ENCODE measurements at regions not wholly inside any gene's neighbourhood (a gene's known extent, or its start where the extent isn't known, plus 50 kb on each side); places are given as distances from the start of the nearest gene placed in this dataset.
"Not testable (repeated sequence)": the region's sequence is repeated elsewhere in the genome, so short reads cannot be mapped to it uniquely, and the experiment has no call there.

GRCh38 chr11:92546603-92547002 lies 322.0 kb downstream of the FAT3 start:
- DNase-seq, result no peak

- peak; percentile 96 for DNase-seq
Measured at GRCh38 chr11:92550411-92550810, 325.8 kb downstream of the FAT3 start.

- peak; percentile 79 for DNase-seq
Measured at GRCh38 chr11:92550871-92551270, 326.3 kb downstream of the FAT3 start.

- peak; percentile 48 for DNase-seq
Measured at GRCh38 chr11:92552942-92553341, 328.3 kb downstream of the FAT3 start.

GRCh38 chr11:92554688-92555087 lies 330.1 kb downstream of the FAT3 start:
- DNase-seq, result no peak

GRCh38 chr11:92556431-92556830 lies 331.8 kb downstream of the FAT3 start:
- DNase-seq, result no peak

- peak; percentile 52 for DNase-seq
Measured at GRCh38 chr11:92557879-92558278, 333.3 kb downstream of the FAT3 start.

- DNase-seq, result peak; percentile 89
Measured at GRCh38 chr11:92558323-92558722, 333.7 kb downstream of the FAT3 start.

GRCh38 chr11:92569726-92570125 lies 345.1 kb downstream of the FAT3 start:
- DNase-seq, result peak; percentile 98

- DNase-seq, result no peak
Measured at GRCh38 chr11:92572559-92572958, 347.9 kb downstream of the FAT3 start.

- DNase-seq, result no peak
Measured at GRCh38 chr11:92576315-92576714, 351.7 kb downstream of the FAT3 start.

- peak; percentile 47 for DNase-seq
Measured at GRCh38 chr11:92580908-92581307, 356.3 kb downstream of the FAT3 start.

- no peak for DNase-seq
Measured at GRCh38 chr11:92588393-92588792, 363.8 kb downstream of the FAT3 start.

GRCh38 chr11:92589512-92589911 lies 364.9 kb downstream of the FAT3 start:
- peak; percentile 51 for DNase-seq

GRCh38 chr11:92591521-92591920 lies 366.9 kb downstream of the FAT3 start:
- no peak for DNase-seq

- DNase-seq, result no peak
Measured at GRCh38 chr11:92594251-92594650, 369.6 kb downstream of the FAT3 start.

- DNase-seq, result no peak
Measured at GRCh38 chr11:92595052-92595451, 370.4 kb downstream of the FAT3 start.

GRCh38 chr11:92596596-92597317 lies 372.1 kb downstream of the FAT3 start:
- no peak for DNase-seq

GRCh38 chr11:92601048-92601447 lies 368.4 kb upstream of the MTNR1B start:
- no peak for DNase-seq

GRCh38 chr11:92605667-92606066 lies 363.8 kb upstream of the MTNR1B start:
- peak; percentile 28 for DNase-seq

GRCh38 chr11:92607969-92608722 lies 361.3 kb upstream of the MTNR1B start:
- peak; percentile 41 for DNase-seq

- no peak for DNase-seq
Measured at GRCh38 chr11:92611157-92611556, 358.3 kb upstream of the MTNR1B start.

GRCh38 chr11:92618020-92618419 lies 351.4 kb upstream of the MTNR1B start:
- DNase-seq, result not testable (repeated sequence)

- no peak for DNase-seq
Measured at GRCh38 chr11:92623055-92623454, 346.4 kb upstream of the MTNR1B start.

Measured in NCI-H69 (cell line).